HepG2 (cell line): ENCODE measurements at regions not wholly inside any gene's neighbourhood (a gene's known extent, or its start where the extent isn't known, plus 50 kb on each side); places are given as distances from the start of the nearest gene placed in this dataset.

ENCODE experiments used
- ATAC-seq: fragments of 200-7000 bp; cut with Tn5 transposase; 3 replicates; pipeline ENCODE4 v1.9.1; 2020; ENCODE audit warnings: mild to moderate bottlenecking, moderate library complexity
- BruUV-seq: library from RNA; stranded (reverse); fragments of 400-500 nt; replicated peaks from 2 replicates; lab custom pipeline; 2021; lab: Mats Ljungman, UMichigan
- CTCF ChIA-PET: fragments of 300-600 bp; formaldehyde crosslinking; extraction: SDS; loops from one replicate; lab custom pipeline; 2021; ENCODE audit warnings: low total read pairs, inconsistent platforms, low intra/inter-chr PET ratio; lab: Yijun Ruan, JAX
- POLR2A ChIA-PET: fragments of 350-600 bp; sonication (Branson Sonifier 250); formaldehyde crosslinking; loops from one replicate; lab custom pipeline; 2020; ENCODE audit warnings: antibody characterized with exemption, inconsistent platforms; lab: Yijun Ruan, JAX
- DNase-seq: peaks from one replicate; pipeline ENCODE4 v3.0.0-alpha.2; 2015; ENCODE audit warnings: low spot score
- FAIRE-seq: peaks from 3 replicates; lab custom pipeline; 2011; peaks lifted over from hg19 to GRCh38; lab: Jason Lieb, UNC
- H2AFZ ChIP-seq: one replicate; pipeline ENCODE4 v1.6.1; 2011; ENCODE audit warnings: low read length, inconsistent platforms
- H3K27ac ChIP-seq: fragments of 300-600 bp; 3 replicates; pipeline ENCODE4 v1.8.0; 2011; ENCODE audit warnings: mixed run types, mild to moderate bottlenecking, mixed read lengths, low read length, inconsistent platforms; ENCODE audit not compliant: insufficient read depth; ENCODE audit errors: extremely low read length
- H3K27me3 ChIP-seq, 2 experiments: fragments of 200-600 bp in 1 of 2; 2 replicates in 1 of 2; 3 replicates in 1 of 2; pipeline versions ENCODE4 v1.6.0 to v1.8.0; 2011; ENCODE audit warnings: low read length in 2 of 2, mild to moderate bottlenecking in 2 of 2, moderate library complexity in 2 of 2, inconsistent platforms in 1 of 2; ENCODE audit not compliant: insufficient read depth in 2 of 2, control insufficient read depth in 1 of 2
- H3K36me3 ChIP-seq, 2 experiments: fragments of 200-600 bp in 1 of 2; replicated peaks in 1 of 2; 2 replicates in 1 of 2; 3 replicates in 1 of 2; pipeline versions ENCODE4 v1.5.1 to v1.8.0; 2011; ENCODE audit warnings: low read length in 2 of 2, inconsistent platforms in 1 of 2; ENCODE audit not compliant: insufficient read depth in 2 of 2, control insufficient read depth in 1 of 2
- H3K4me1 ChIP-seq: 2 replicates; pipeline ENCODE4 v1.5.1; 2012; ENCODE audit warnings: low read length, inconsistent platforms; ENCODE audit not compliant: insufficient read depth
- H3K4me2 ChIP-seq: 2 replicates; pipeline ENCODE4 v1.6.0; 2011; ENCODE audit warnings: low read depth, low read length, inconsistent platforms
- H3K4me3 ChIP-seq, 3 experiments: fragments of 200-600 bp in 1 of 3; sonication (generic), shearing (Covaris generic) in 1 of 3; replicated peaks in 1 of 3; 2 replicates each; pipeline ENCODE4 v1.5.1; 2011 to 2016; ENCODE audit warnings: low read length in 3 of 3, inconsistent platforms in 2 of 3, low read depth in 2 of 3, mild to moderate bottlenecking in 2 of 3, control low read depth in 1 of 3, mixed read lengths in 1 of 3; ENCODE audit not compliant: insufficient read depth in 1 of 3
- H3K79me2 ChIP-seq: one replicate; pipeline ENCODE4 v1.6.1; 2011; ENCODE audit warnings: low read length, inconsistent platforms; ENCODE audit not compliant: insufficient read depth
- H3K9ac ChIP-seq: 2 replicates; pipeline ENCODE4 v1.6.0; 2011; ENCODE audit warnings: mild to moderate bottlenecking, low read depth, low read length, inconsistent platforms; ENCODE audit not compliant: insufficient read depth
- H3K9me3 ChIP-seq: 2 replicates; pipeline ENCODE4 v1.5.1; 2012; ENCODE audit warnings: mild to moderate bottlenecking, low read length
- H4K20me1 ChIP-seq: 2 replicates; pipeline ENCODE4 v1.6.0; 2011; ENCODE audit warnings: inconsistent platforms, mild to moderate bottlenecking, low read length, moderate library complexity; ENCODE audit not compliant: insufficient read depth
- IKZF4 ChIP-seq: sonication (generic); formaldehyde crosslinking; IDR thresholded peaks from 2 replicates; pipeline ENCODE4 v1.5.1; 2020; ENCODE audit warnings: borderline replicate concordance, mild to moderate bottlenecking, low read depth, missing genetic modification reagents; ENCODE audit errors: not compliant biosample characterization
- KLF16 ChIP-seq, 2 experiments: sonication (generic) in 1 of 2; formaldehyde crosslinking in 1 of 2; IDR thresholded peaks; 2 replicates each; pipeline versions ENCODE4 v1.6.1 to v1.8.0; 2016 to 2023; ENCODE audit warnings: missing genetic modification reagents in 2 of 2, missing compliant biosample characterization in 1 of 2
- MAFF ChIP-seq: IDR thresholded peaks from 2 replicates; pipeline ENCODE4 v1.6.1; 2011; ENCODE audit warnings: low read depth, low read length, improper control_type of control experiment
- MAFK ChIP-seq, 2 experiments: IDR thresholded peaks in 1 of 2; conservative IDR thresholded peaks in 1 of 2; 2 replicates each; pipeline ENCODE4 v1.6.1; 2011; ENCODE audit warnings: improper control_type of control experiment in 2 of 2, low read length in 2 of 2
- POLR2A ChIP-seq, 2 experiments: IDR thresholded peaks; 2 replicates each; pipeline ENCODE4 v1.6.1; 2011; ENCODE audit warnings: low read depth in 2 of 2, low read length in 2 of 2, mild to moderate bottlenecking in 1 of 2, moderate library complexity in 1 of 2; ENCODE audit not compliant: insufficient read depth in 1 of 2
- WGBS: methylation state at CpG from one replicate; pipeline ENCODE4 v1.1.6; 2017; ENCODE audit warnings: low lambda C conversion rate; 5-methylcytosine and 5-hydroxymethylcytosine counted together
- in situ Hi-C: cut with HindIII; loops from 2 replicates; pipeline ENCODE4 v1.10.0; 2017; ENCODE audit warnings: low pct_unique_long_range_greater_than_20kb; ENCODE audit not compliant: extremely low pct_ligation_motif_present
- intact Hi-C: fragments of 100-400 bp; cut with micrococcal nuclease; formaldehyde crosslinking; loops from one replicate; pipeline ENCODE4 v1.10.0; 2022; ENCODE audit not compliant: unreplicated experiment
- TF ChIP-seq, protein P1 (sequence below): sonication (generic); formaldehyde crosslinking; IDR thresholded peaks from 2 replicates; pipeline ENCODE4 v1.8.1; 2022; ENCODE audit warnings: low read depth, mild to moderate bottlenecking, missing genetic modification reagents

DNA sequence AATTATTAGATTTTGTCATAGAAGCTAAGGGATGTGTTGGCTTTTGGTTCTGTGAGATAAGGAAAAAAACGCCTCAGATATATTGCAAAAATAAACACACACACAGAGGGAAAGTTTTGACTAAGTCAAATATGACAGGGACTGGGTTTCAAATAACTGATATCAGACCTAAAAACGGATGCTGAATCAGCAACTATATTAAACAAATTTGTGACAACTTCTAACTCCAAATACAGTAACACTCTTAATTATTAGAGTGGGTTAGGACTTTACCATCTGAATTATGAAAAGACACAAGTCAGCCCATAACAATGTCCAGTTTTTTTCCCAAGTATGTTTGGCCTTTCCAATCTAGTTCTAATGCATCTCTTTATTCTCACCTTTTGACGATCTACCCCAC lies 2693.1 kb downstream of the ARAP2 start:
- TF ChIP-seq MAFF (peak; percentile 29; the same call in 1 of the 2 replicates), POLR2A (IDR thresholded peaks at IDR 0.05; ENCODE audit: insufficient read depth in 1 of 2, low read depth in 2 of 2, low read length in 2 of 2) (no peak), IKZF4 (CRISPR knock-in tag) (no peak), MAFK (conservative IDR thresholded peaks at IDR 0.05 in 1 of 2, IDR thresholded peaks at IDR 0.05 in 1 of 2; ENCODE audit: low read length in 2 of 2) (peak; percentile 43 to 72; a peak in 2 of 4 replicates)
- H2AFZ ChIP-seq = no peak overlapping the region
- ChIA-PET POLR2A (no interaction called here), CTCF (no interaction called here)
- no peaks in the 10 kb centered on the region for H4K20me1 ChIP-seq
- H3K4me3 ChIP-seq = no peak overlapping the region
- 17% methylated on average over 3 of the region's 3 CpGs for WGBS
- H3K36me3 ChIP-seq = no peaks in the 10 kb centered on the region
- H3K79me2 ChIP-seq = no peaks in the 10 kb centered on the region
- no peak overlapping the region for H3K27ac ChIP-seq
- no peaks in the 10 kb centered on the region for H3K27me3 ChIP-seq
- FAIRE-seq (no peak), DNase-seq (no peak), ATAC-seq (no peak)
- intact Hi-C loops = no loop called here
- H3K9ac ChIP-seq = no peak overlapping the region
- no peak overlapping the region for H3K4me2 ChIP-seq
- peaks cover 78% of the 10 kb centered on the region for H3K9me3 ChIP-seq
- no TSS peak for BruUV-seq
- in situ Hi-C loops = no loop called here
- no peaks in the 10 kb centered on the region for H3K4me1 ChIP-seq

GRCh38 chr4:33561259-33561658 lies 2683.1 kb downstream of the ARAP2 start:
- no peaks in the 10 kb centered on the region for H3K36me3 ChIP-seq
- FAIRE-seq = no peak
- TF ChIP-seq, protein P1, sequence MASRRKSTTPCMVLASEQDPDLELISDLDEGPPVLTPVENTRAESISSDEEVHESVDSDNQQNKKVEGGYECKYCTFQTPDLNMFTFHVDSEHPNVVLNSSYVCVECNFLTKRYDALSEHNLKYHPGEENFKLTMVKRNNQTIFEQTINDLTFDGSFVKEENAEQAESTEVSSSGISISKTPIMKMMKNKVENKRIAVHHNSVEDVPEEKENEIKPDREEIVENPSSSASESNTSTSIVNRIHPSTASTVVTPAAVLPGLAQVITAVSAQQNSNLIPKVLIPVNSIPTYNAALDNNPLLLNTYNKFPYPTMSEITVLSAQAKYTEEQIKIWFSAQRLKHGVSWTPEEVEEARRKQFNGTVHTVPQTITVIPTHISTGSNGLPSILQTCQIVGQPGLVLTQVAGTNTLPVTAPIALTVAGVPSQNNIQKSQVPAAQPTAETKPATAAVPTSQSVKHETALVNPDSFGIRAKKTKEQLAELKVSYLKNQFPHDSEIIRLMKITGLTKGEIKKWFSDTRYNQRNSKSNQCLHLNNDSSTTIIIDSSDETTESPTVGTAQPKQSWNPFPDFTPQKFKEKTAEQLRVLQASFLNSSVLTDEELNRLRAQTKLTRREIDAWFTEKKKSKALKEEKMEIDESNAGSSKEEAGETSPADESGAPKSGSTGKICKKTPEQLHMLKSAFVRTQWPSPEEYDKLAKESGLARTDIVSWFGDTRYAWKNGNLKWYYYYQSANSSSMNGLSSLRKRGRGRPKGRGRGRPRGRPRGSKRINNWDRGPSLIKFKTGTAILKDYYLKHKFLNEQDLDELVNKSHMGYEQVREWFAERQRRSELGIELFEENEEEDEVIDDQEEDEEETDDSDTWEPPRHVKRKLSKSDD (CRISPR knock-in tag) = no peak
- TF ChIP-seq KLF16 (CRISPR knock-in tag; IDR thresholded peaks at IDR 0.05) = no peak
- in situ Hi-C loops = no loop called here
- ChIA-PET CTCF (no interaction called here), POLR2A (no interaction called here)
- no peak for ATAC-seq
- no peak overlapping the region for H3K27ac ChIP-seq
- H3K4me1 ChIP-seq = no peaks in the 10 kb centered on the region
- intact Hi-C loops = no loop called here
- no peaks in the 10 kb centered on the region for H3K27me3 ChIP-seq
- H3K9me3 ChIP-seq = peaks cover 26% of the 10 kb centered on the region
- H4K20me1 ChIP-seq = no peaks in the 10 kb centered on the region
- no peaks in the 10 kb centered on the region for H3K79me2 ChIP-seq
- no peak for DNase-seq
- H3K4me2 ChIP-seq = no peak overlapping the region
- no TSS peak for BruUV-seq
- 25% methylated on average over 2 of the region's 2 CpGs for WGBS
- no peak overlapping the region for H3K4me3 ChIP-seq
- no peak overlapping the region for H2AFZ ChIP-seq
- H3K9ac ChIP-seq = no peak overlapping the region
